Activated B cell treated with CpG ODN at 0.5 μM for 24 hours (primary cell): ENCODE measurements at regions not wholly inside any gene's neighbourhood (a gene's known extent, or its start where the extent isn't known, plus 50 kb on each side); places are given as distances from the start of the nearest gene placed in this dataset.

Experiments
- ATAC-seq: fragments of 200-7000 bp; cut with Tn5 transposase; one replicate; pipeline ENCODE4 v1.10.0; 2021; ENCODE audit warnings: low read depth, mild to moderate bottlenecking, moderate library complexity
- CTCF ChIA-PET: fragments of 350-600 bp; sonication (Branson Sonifier 250); formaldehyde crosslinking; loops from one replicate; lab custom pipeline; 2021; ENCODE audit warnings: antibody characterized with exemption; lab: Charles Lee
- POLR2A ChIA-PET: fragments of 350-600 bp; sonication (Branson Sonifier 250); formaldehyde crosslinking; loops from one replicate; lab custom pipeline; 2021; ENCODE audit warnings: antibody characterized with exemption; lab: Charles Lee
- DNase-seq: peaks from one replicate; pipeline ENCODE4 v3.0.0; 2022
- H3K27ac Mint-ChIP-seq: one replicate; pipeline ENCODE4 v1.8.0; 2020; ENCODE audit warnings: mixed read lengths
- H3K27me3 Mint-ChIP-seq: one replicate; pipeline ENCODE4 v1.8.0; 2021; ENCODE audit warnings: mixed read lengths
- H3K36me3 Mint-ChIP-seq: one replicate; pipeline ENCODE4 v1.8.0; 2021; ENCODE audit warnings: low read depth, mixed read lengths
- H3K4me1 Mint-ChIP-seq: one replicate; pipeline ENCODE4 v1.8.0; 2021; ENCODE audit warnings: mixed read lengths
- H3K4me3 Mint-ChIP-seq: one replicate; pipeline ENCODE4 v1.8.0; 2020; ENCODE audit warnings: mild to moderate bottlenecking, mixed read lengths
- H3K9me3 Mint-ChIP-seq: one replicate; pipeline ENCODE4 v1.8.0; 2020; ENCODE audit warnings: mixed read lengths
- intact Hi-C: fragments of 100-400 bp; cut with micrococcal nuclease; formaldehyde crosslinking; loops from one replicate; pipeline ENCODE4 v1.15.1; 2024
- TF ChIP-seq, protein P1 (sequence below): fragments of 200-600 bp; IDR thresholded peaks from one replicate; pipeline ENCODE4 v1.8.0; 2022; ENCODE audit warnings: antibody characterized with exemption, mild to moderate bottlenecking

DNA sequence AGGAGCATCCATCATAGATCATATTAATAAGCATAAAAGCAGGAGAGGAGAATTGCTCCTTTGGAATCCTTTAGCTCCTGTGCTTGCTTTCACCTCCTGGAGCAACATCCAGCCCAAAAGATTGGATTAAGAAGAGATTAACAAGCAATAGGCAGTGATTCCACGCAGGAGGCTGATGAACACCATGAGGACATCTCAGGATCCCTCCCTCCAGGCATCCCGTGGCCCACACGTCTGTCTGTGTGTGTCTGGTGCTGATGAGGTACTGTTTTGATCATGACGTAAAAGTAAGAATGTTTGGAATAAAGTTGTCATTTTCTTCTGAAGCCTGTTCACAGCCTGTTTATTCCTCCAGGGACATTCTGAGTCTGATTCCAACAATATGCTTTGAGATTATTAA lies 185.5 kb upstream of the MYLIP start:
- no peaks in the 10 kb centered on the region for H3K9me3 Mint-ChIP-seq
- H3K4me1 Mint-ChIP-seq, result no peaks in the 10 kb centered on the region
- DNase-seq (no peak), ATAC-seq (no peak)
- H3K27me3 Mint-ChIP-seq, result no peaks in the 10 kb centered on the region
- ChIA-PET POLR2A (no interaction called here), CTCF (no interaction called here)
- intact Hi-C loops, result no loop called here
- no peak overlapping the region for H3K27ac Mint-ChIP-seq
- H3K4me3 Mint-ChIP-seq, result no peak overlapping the region
- TF ChIP-seq, protein P1, sequence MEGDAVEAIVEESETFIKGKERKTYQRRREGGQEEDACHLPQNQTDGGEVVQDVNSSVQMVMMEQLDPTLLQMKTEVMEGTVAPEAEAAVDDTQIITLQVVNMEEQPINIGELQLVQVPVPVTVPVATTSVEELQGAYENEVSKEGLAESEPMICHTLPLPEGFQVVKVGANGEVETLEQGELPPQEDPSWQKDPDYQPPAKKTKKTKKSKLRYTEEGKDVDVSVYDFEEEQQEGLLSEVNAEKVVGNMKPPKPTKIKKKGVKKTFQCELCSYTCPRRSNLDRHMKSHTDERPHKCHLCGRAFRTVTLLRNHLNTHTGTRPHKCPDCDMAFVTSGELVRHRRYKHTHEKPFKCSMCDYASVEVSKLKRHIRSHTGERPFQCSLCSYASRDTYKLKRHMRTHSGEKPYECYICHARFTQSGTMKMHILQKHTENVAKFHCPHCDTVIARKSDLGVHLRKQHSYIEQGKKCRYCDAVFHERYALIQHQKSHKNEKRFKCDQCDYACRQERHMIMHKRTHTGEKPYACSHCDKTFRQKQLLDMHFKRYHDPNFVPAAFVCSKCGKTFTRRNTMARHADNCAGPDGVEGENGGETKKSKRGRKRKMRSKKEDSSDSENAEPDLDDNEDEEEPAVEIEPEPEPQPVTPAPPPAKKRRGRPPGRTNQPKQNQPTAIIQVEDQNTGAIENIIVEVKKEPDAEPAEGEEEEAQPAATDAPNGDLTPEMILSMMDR, result no peak
- no peaks in the 10 kb centered on the region for H3K36me3 Mint-ChIP-seq

- H3K4me1 Mint-ChIP-seq, result peaks cover 12% of the 10 kb centered on the region
- TF ChIP-seq, protein P1, result no peak
- ChIA-PET CTCF (no interaction called here), POLR2A (no interaction called here)
- no peak for DNase-seq
- no peak overlapping the region for H3K27ac Mint-ChIP-seq
- intact Hi-C loops, result no loop called here
- no peak for ATAC-seq
- H3K36me3 Mint-ChIP-seq, result no peaks in the 10 kb centered on the region
- no peaks in the 10 kb centered on the region for H3K9me3 Mint-ChIP-seq
- no peaks in the 10 kb centered on the region for H3K27me3 Mint-ChIP-seq
- no peak overlapping the region for H3K4me3 Mint-ChIP-seq
Measured at GRCh38 chr6:15941168-15941567, 187.7 kb upstream of the MYLIP start.

DNA sequence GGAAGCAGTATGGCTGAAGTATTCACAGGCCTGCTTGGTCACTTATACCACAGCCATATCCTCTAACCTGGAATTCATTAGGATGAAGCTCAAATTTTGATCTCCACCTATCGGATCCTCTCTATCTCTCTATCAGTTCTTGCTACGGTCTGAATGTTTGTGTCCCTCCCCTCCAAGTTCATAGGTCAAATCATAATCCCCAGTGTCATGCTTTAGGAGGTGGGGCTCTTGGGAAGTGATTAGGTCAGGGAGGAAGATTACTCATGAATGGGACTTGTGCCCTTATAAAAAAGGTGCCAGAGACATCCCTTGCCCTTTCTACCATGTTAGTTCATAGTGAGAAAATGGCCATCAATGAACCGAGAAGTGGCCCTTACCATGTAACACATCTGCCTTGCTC lies 190.8 kb upstream of the MYLIP start:
- H3K27me3 Mint-ChIP-seq, result no peaks in the 10 kb centered on the region
- no peak overlapping the region for H3K27ac Mint-ChIP-seq
- peaks cover 15% of the 10 kb centered on the region for H3K4me1 Mint-ChIP-seq
- ChIA-PET CTCF (interaction anchor here (0.6 to 0.7 kb wide), 2 partner anchors 117 to 191 kb away, joined by 3 to 4 read pairs; partner anchors contain the start of gene MYLIP), POLR2A (no interaction called here)
- no peak overlapping the region for H3K4me3 Mint-ChIP-seq
- DNase-seq (no peak), ATAC-seq (no peak)
- no peaks in the 10 kb centered on the region for H3K36me3 Mint-ChIP-seq
- intact Hi-C loops, result no loop called here
- TF ChIP-seq, protein P1, result no peak
- H3K9me3 Mint-ChIP-seq, result peaks cover 2% of the 10 kb centered on the region

DNA sequence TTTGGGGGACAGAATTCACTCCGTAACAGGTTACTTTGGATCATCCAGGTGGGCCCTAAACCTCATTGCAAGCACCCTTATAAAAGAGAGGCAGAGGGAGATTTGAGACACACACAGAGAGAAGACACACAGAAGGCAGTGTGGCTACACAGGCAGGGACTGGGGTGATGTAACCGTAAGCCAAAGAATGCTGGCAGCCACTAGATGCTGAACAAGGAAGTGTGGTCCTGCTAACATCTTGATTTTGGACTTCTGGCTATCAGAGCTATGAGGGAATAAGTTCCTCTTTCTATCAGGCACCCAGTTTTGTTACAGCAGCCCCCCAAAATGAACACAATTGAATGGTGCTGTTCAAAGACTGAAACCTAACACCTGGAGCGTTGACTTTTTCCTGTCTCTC lies 191.3 kb upstream of the MYLIP start:
- Mint-ChIP-seq H3K4me3 (no peak overlapping the region), H3K27ac (no peak overlapping the region), H3K9me3 (peaks cover 2% of the 10 kb centered on the region), H3K27me3 (no peaks in the 10 kb centered on the region), H3K4me1 (peaks cover 15% of the 10 kb centered on the region), H3K36me3 (no peaks in the 10 kb centered on the region)
- ATAC-seq (no peak), DNase-seq (no peak)
- TF ChIP-seq, protein P1, result no peak
- ChIA-PET CTCF (no interaction called here), POLR2A (interaction anchor here (0.6 kb wide), 1 partner anchor 190 kb away, joined by 9 read pairs; no protein-coding TSS in a partner anchor)
- intact Hi-C loops, result no loop called here

DNA sequence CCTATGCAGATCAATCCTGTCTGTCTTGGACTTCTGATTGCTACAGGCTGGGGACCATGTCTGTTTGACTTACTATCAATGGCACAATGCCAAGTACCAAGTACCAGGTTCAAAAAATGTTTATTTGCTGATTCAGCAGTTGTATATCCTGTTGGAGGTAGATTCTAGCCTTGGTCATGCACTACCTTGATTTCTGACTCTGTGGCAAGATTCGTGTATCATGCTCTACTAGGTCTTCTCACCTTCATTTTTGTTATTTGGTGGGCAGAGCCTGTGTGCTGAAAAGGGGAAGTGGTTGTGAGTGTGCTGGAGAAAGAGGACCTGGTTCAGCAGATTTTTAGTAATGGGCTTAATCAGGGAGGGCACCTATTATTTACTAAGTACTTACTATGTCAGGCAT lies 192.4 kb upstream of the MYLIP start:
- DNase-seq (no peak), ATAC-seq (peak; percentile 96)
- Mint-ChIP-seq H3K27me3 (no peaks in the 10 kb centered on the region), H3K4me1 (peaks cover 15% of the 10 kb centered on the region), H3K4me3 (no peak overlapping the region), H3K9me3 (peaks cover 8% of the 10 kb centered on the region), H3K27ac (peak overlapping the region; percentile 46), H3K36me3 (peaks cover under 1% of the 10 kb centered on the region)
- TF ChIP-seq, protein P1, result no peak
- intact Hi-C loops, result loop anchor here (1.0 kb wide), 1 partner anchor 35 kb away; no protein-coding TSS in a partner anchor
- POLR2A ChIA-PET, result no interaction called here
- CTCF ChIA-PET, result interaction anchor here (1.0 kb wide), 1 partner anchor 245 kb away, joined by 3 read pairs; no protein-coding TSS in a partner anchor
